ENCODE measurements at regions not wholly inside any gene's neighbourhood (a gene's known extent, or its start where the extent isn't known, plus 50 kb on each side); places are given as distances from the start of the nearest gene placed in this dataset.

DNA sequence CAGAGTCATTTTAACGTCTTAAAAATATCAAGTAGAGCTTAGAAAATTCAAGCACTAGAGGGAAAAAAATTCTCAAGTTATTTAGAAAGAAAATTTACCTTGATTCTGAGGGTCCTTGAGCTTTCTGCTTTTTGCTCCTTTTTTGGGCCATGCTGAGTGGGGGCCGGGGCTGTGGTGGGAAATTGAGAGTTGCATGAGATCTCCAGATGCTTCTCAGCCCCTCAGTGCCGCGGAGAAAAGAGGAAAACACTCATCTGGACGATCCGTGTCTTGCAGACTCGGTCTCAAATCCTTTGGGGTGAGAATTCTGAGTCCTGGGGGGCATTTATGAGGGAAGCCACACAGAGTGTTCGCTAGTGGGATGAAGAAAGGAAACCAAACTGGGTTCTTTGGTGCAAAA is 700.8 kb downstream of the TBC1D22A start:
- POLR2A ChIA-PET: no interaction called here

DNA sequence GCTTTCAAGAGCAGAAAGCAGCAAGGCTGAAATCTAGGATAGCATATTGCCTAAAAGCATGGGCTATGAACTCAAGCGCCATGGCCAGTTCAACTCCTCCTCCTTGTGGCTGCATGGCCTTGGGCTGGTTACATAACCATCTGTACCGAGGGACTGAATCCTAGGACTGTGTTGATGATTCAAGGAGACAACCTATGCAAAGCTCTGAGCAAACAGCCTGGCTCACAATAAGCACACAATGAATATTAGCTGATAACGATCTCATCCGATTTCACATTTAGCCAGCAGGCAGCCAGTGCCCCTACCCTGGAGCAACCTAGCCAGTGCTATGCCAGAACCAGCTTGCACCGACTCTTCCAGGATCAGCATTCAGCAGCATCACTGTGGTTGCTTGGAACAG is 698.4 kb downstream of the TBC1D22A start:
- DNase-seq (ENCODE audit: low read depth): no peak
- POLR2A ChIA-PET: no interaction called here
- Histone ChIP-seq H3K36me3 (ENCODE audit: control insufficient read depth, insufficient read depth, low read length) (no peaks in the 10 kb centered on the region), H3K4me3 (ENCODE audit: low read depth, low read length) (no peak overlapping the region), H3K27me3 (ENCODE audit: control insufficient read depth, insufficient read depth, low read length) (no peaks in the 10 kb centered on the region)
- CTCF ChIA-PET: no interaction called here
- TF ChIP-seq, protein P1, sequence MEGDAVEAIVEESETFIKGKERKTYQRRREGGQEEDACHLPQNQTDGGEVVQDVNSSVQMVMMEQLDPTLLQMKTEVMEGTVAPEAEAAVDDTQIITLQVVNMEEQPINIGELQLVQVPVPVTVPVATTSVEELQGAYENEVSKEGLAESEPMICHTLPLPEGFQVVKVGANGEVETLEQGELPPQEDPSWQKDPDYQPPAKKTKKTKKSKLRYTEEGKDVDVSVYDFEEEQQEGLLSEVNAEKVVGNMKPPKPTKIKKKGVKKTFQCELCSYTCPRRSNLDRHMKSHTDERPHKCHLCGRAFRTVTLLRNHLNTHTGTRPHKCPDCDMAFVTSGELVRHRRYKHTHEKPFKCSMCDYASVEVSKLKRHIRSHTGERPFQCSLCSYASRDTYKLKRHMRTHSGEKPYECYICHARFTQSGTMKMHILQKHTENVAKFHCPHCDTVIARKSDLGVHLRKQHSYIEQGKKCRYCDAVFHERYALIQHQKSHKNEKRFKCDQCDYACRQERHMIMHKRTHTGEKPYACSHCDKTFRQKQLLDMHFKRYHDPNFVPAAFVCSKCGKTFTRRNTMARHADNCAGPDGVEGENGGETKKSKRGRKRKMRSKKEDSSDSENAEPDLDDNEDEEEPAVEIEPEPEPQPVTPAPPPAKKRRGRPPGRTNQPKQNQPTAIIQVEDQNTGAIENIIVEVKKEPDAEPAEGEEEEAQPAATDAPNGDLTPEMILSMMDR (IDR thresholded peaks at IDR 0.05; ENCODE audit: insufficient read depth, low read depth, low read length): no peak

More for the DNA sequence above, 700.8 kb downstream of the TBC1D22A start:
- no peaks in the 10 kb centered on the region for H3K27me3 ChIP-seq (ENCODE audit: control insufficient read depth, insufficient read depth, low read length)
- no peak overlapping the region for H3K4me3 ChIP-seq (ENCODE audit: low read depth, low read length)
- TF ChIP-seq, protein P1 (IDR thresholded peaks at IDR 0.05; ENCODE audit: insufficient read depth, low read depth, low read length): no peak
- CTCF ChIA-PET: no interaction called here
- no peaks in the 10 kb centered on the region for H3K36me3 ChIP-seq (ENCODE audit: control insufficient read depth, insufficient read depth, low read length)
- no peak for DNase-seq (ENCODE audit: low read depth)

DNA sequence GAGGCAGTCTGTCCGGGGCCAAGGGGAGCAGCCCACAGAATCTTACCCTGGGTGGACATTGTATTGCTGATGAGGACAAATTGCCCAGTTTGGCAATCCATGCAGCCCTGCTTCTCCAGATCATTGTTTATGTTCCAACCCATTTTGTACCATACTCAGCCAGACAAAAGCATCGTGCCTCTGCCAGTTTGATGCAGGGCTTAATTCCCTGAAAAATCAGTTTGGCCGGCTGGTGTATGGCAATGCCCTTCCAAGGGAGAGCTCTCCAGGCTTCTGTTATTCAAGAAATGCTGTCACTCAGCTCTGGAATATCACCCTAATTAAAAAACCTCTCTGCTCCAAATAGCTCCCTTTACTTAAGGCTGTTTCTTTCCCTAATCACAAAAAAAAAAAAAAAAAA is 697.7 kb downstream of the TBC1D22A start:
- ChIA-PET CTCF (no interaction called here), POLR2A (no interaction called here)
- DNase-seq (ENCODE audit: low read depth): no peak
- TF ChIP-seq, protein P1 (IDR thresholded peaks at IDR 0.05; ENCODE audit: insufficient read depth, low read depth, low read length): no peak
- H3K4me3 ChIP-seq (ENCODE audit: low read depth, low read length): no peak overlapping the region
- H3K36me3 ChIP-seq (ENCODE audit: control insufficient read depth, insufficient read depth, low read length): no peaks in the 10 kb centered on the region
- H3K27me3 ChIP-seq (ENCODE audit: control insufficient read depth, insufficient read depth, low read length): no peaks in the 10 kb centered on the region

DNA sequence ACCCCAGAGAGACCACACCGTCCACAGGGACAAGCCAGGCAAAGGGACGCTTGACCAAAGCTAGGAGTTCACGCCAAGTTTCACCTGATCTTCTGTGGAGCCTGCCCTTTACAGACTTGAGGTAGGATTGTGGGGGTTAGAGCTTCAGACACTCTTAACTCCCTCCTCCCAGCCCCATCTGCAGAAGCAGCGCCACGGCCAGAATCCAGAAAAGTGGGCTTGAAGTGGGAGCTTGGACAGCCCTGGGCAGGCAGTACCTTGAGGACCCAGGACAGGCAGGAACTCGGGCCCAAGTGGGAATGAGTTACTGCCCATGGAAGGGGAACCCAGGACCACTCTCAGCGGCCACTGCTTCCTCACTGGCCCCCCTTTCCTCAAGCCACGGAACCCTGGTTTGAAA is 695.9 kb downstream of the TBC1D22A start:
- H3K4me3 ChIP-seq (ENCODE audit: low read depth, low read length): no peak overlapping the region
- no peak for DNase-seq (ENCODE audit: low read depth)
- POLR2A ChIA-PET: no interaction called here
- H3K27me3 ChIP-seq (ENCODE audit: control insufficient read depth, insufficient read depth, low read length): no peaks in the 10 kb centered on the region
- CTCF ChIA-PET: no interaction called here
- H3K36me3 ChIP-seq (ENCODE audit: control insufficient read depth, insufficient read depth, low read length): no peaks in the 10 kb centered on the region
- TF ChIP-seq, protein P1 (IDR thresholded peaks at IDR 0.05; ENCODE audit: insufficient read depth, low read depth, low read length): no peak

DNA sequence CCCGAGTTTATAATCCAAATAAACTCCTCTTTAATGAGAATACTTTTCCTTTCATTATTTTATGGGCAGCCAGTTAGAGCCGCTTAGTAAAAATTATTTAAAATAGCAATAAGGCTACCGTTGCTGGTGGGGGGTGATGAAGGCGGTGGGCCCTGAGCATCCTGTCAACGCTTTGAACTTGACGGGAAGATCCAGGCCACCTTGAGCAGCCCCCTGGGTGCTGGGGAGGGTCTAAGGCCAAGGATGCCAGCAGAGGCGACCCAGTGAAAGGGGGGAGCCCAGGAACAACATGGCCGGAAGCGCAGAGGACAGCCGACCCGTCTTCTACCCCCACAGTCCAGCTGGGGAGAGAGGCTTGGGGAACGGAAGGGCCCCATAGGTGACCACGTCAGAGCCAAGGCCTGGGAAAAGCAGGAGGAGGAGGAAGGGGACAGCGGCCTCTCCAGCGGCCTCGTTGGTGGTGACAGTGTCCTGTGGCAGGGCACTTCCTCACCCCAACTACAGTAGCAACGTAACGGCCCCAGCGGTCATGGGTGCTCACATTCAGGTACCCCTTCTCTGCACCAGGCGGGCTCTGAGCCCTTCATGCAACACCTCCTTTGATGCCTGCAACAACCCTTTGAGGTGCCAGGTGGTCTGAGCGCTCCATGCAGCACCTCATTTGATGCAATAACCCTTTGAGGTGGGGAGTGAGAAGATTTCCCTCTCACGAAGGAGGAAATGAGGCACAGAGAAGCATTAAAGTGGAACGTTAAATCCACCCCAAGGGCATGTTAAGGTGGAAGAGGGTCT is 695.3 kb downstream of the TBC1D22A start:
- no peaks in the 10 kb centered on the region for H3K27me3 ChIP-seq (ENCODE audit: control insufficient read depth, insufficient read depth, low read length)
- ChIA-PET CTCF (no interaction called here), POLR2A (no interaction called here)
- H3K4me3 ChIP-seq (ENCODE audit: low read depth, low read length): no peak overlapping the region
- DNase-seq (ENCODE audit: low read depth): no peak
- no peaks in the 10 kb centered on the region for H3K36me3 ChIP-seq (ENCODE audit: control insufficient read depth, insufficient read depth, low read length)
- TF ChIP-seq, protein P1 (IDR thresholded peaks at IDR 0.05; ENCODE audit: insufficient read depth, low read depth, low read length): no peak

Data from BJ (cell line).